ENCODE measurements at regions not wholly inside any gene's neighbourhood (a gene's known extent, or its start where the extent isn't known, plus 50 kb on each side); places are given as distances from the start of the nearest gene placed in this dataset.

DNA sequence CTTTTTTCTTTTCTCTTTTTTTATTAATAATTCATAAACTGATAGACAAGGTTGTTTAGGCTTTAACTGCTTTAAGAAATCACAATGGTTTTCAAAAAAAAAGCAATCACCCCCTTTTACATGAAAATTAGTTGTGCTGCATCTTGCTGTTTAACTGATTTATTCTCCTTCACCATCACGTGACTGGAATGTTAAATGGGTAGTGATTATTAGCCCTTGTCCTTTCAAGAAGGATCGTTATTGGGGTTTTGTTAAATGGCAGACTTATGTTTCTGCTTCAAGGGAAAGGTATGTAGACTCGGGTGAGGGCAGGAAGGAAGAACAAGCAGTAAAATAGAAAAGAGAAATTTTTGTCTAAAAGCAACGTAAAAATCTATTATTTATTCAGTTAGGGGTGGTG lies 175.6 kb upstream of the TLE4 start:
- no peak overlapping the region for H3K27ac ChIP-seq
- no peaks in the 10 kb centered on the region for H3K4me1 ChIP-seq
- no peaks in the 10 kb centered on the region for H3K36me3 ChIP-seq
- H3K9me3 ChIP-seq: no peaks in the 10 kb centered on the region
- TF ChIP-seq POLR2AphosphoS5 (IDR thresholded peaks at IDR 0.05) (no peak), EP300 (IDR thresholded peaks at IDR 0.05; ENCODE audit: low read depth) (no peak), POLR2A (IDR thresholded peaks at IDR 0.05) (no peak)
- TF ChIP-seq, protein P1, sequence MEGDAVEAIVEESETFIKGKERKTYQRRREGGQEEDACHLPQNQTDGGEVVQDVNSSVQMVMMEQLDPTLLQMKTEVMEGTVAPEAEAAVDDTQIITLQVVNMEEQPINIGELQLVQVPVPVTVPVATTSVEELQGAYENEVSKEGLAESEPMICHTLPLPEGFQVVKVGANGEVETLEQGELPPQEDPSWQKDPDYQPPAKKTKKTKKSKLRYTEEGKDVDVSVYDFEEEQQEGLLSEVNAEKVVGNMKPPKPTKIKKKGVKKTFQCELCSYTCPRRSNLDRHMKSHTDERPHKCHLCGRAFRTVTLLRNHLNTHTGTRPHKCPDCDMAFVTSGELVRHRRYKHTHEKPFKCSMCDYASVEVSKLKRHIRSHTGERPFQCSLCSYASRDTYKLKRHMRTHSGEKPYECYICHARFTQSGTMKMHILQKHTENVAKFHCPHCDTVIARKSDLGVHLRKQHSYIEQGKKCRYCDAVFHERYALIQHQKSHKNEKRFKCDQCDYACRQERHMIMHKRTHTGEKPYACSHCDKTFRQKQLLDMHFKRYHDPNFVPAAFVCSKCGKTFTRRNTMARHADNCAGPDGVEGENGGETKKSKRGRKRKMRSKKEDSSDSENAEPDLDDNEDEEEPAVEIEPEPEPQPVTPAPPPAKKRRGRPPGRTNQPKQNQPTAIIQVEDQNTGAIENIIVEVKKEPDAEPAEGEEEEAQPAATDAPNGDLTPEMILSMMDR (IDR thresholded peaks at IDR 0.05): no peak
- DNase-seq: no peak
- in situ Hi-C loops (cut with MboI; ENCODE audit: low pct_ligation_motif_present in 1 of 4, low pct_unique_long_range_greater_than_20kb in 1 of 4, low sequenced_read_pairs in 3 of 4) (no loop called here), intact Hi-C loops (cut with DNase I; ENCODE audit: low total_unique reads) (no loop called here)
- no peak overlapping the region for H3K4me3 ChIP-seq
- H3K27me3 ChIP-seq: no peaks in the 10 kb centered on the region
- 61 to 75% methylated on average over 4 of the region's 4 CpGs for WGBS, 2 donors (ENCODE audit: low coverage in 1 of 2)

DNA sequence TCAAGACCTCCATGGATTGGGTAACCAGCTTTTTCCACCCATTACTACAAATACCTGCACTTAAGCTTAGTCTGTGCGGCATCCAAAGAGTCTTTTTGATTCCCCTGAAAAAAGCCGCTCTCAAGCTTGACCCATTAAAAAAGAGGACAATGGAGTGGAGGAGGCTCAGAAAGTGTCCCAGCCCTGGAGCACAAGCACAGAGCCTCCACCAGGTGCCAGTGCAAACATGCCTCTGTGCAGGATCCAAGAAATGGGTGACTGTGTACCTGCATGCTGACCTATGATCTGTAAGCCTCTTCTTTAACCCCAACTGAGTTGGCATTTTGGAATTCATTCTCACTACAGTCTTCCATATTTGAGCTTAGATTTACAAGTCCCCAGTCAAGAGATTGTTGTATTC lies 168.3 kb upstream of the TLE4 start:
- 97% methylated on average over 2 of the region's 2 CpGs; no CpG with 5 or more reads in 1 of the 2 donors for WGBS, 2 donors (ENCODE audit: low coverage in 1 of 2)
- Histone ChIP-seq H3K36me3 (no peaks in the 10 kb centered on the region), H3K27me3 (no peaks in the 10 kb centered on the region), H3K4me1 (no peaks in the 10 kb centered on the region), H3K4me3 (no peak overlapping the region), H3K9me3 (no peaks in the 10 kb centered on the region), H3K27ac (no peak overlapping the region)
- TF ChIP-seq POLR2A (IDR thresholded peaks at IDR 0.05) (no peak), EP300 (IDR thresholded peaks at IDR 0.05; ENCODE audit: low read depth) (no peak), POLR2AphosphoS5 (IDR thresholded peaks at IDR 0.05) (no peak)
- TF ChIP-seq, protein P1 (IDR thresholded peaks at IDR 0.05): no peak
- intact Hi-C loops (cut with DNase I; ENCODE audit: low total_unique reads): no loop called here
- in situ Hi-C loops (cut with MboI; ENCODE audit: low pct_ligation_motif_present in 1 of 4, low pct_unique_long_range_greater_than_20kb in 1 of 4, low sequenced_read_pairs in 3 of 4): no loop called here
- DNase-seq: no peak

DNA sequence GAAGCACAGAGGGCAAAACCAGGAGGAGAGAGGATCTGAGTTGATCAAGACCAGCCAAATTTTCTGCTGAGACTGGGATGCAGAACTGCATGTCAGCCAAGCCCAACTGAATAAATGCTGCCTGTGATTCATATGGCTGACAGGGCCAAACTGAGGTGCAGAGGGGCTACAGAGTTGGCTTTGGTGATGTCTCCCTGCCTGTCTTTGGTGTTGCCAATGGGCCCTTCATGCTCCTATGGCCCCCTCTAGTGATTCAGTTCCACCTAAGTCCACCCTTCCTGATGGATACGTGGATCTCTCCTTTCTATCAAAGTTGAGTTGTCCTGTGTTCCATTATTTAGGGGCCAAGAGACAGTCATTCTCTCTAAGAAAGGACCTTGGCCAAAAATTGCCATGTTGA lies 163.6 kb upstream of the TLE4 start:
- in situ Hi-C loops (cut with MboI; ENCODE audit: low pct_ligation_motif_present in 1 of 4, low pct_unique_long_range_greater_than_20kb in 1 of 4, low sequenced_read_pairs in 3 of 4): no loop called here
- H3K4me1 ChIP-seq: no peaks in the 10 kb centered on the region
- DNase-seq: no peak
- H3K27ac ChIP-seq: no peak overlapping the region
- intact Hi-C loops (cut with DNase I; ENCODE audit: low total_unique reads): no loop called here
- no peaks in the 10 kb centered on the region for H3K27me3 ChIP-seq
- 22 to 78% methylated on average over 1 of the region's 1 CpG for WGBS, 2 donors (ENCODE audit: low coverage in 1 of 2)
- no peak for TF ChIP-seq POLR2AphosphoS5 (IDR thresholded peaks at IDR 0.05)
- TF ChIP-seq, protein P1 (IDR thresholded peaks at IDR 0.05): no peak
- TF ChIP-seq EP300 (IDR thresholded peaks at IDR 0.05; ENCODE audit: low read depth): no peak
- no peak for TF ChIP-seq POLR2A (IDR thresholded peaks at IDR 0.05)
- no peaks in the 10 kb centered on the region for H3K9me3 ChIP-seq
- H3K36me3 ChIP-seq: no peaks in the 10 kb centered on the region
- H3K4me3 ChIP-seq: no peak overlapping the region

DNA sequence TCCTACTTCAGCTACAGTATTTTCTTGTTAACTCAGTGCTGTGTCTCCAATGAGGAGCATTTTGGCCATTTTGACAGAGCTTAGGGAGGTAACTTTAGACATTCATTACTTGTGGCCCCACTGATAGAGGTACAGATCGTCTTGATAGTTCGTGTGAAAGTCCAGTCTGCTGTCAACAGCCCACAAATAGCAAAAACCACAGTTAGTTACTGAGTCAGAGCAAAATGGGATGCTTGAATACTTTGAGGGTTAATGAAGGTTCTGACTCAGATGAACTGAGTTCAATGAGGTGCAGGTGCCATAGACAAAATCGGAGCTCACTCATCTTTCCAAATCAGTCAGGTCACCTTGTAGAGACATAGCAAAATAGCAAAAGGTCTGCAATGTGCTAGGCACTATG lies 163.1 kb upstream of the TLE4 start:
- intact Hi-C loops (cut with DNase I; ENCODE audit: low total_unique reads): no loop called here
- 58 to 67% methylated on average over 1 to 3 of the region's 3 CpGs for WGBS, 2 donors (ENCODE audit: low coverage in 1 of 2)
- no peak for TF ChIP-seq POLR2A (IDR thresholded peaks at IDR 0.05)
- TF ChIP-seq, protein P1 (IDR thresholded peaks at IDR 0.05): no peak

More for the DNA sequence above, 163.1 kb upstream of the TLE4 start:
- Histone ChIP-seq H3K4me1 (no peaks in the 10 kb centered on the region), H3K27me3 (no peaks in the 10 kb centered on the region), H3K27ac (no peak overlapping the region), H3K36me3 (no peaks in the 10 kb centered on the region), H3K4me3 (no peak overlapping the region), H3K9me3 (no peaks in the 10 kb centered on the region)
- in situ Hi-C loops (cut with MboI; ENCODE audit: low pct_ligation_motif_present in 1 of 4, low pct_unique_long_range_greater_than_20kb in 1 of 4, low sequenced_read_pairs in 3 of 4): no loop called here
- DNase-seq: no peak

Data from transverse colon (tissue), 4 donors.